ENCODE measurements at regions not wholly inside any gene's neighbourhood (a gene's known extent, or its start where the extent isn't known, plus 50 kb on each side); places are given as distances from the start of the nearest gene placed in this dataset.

- H3K36me3 ChIP-seq, result no peaks in the 10 kb centered on the region
- WGBS, 2 donors, result 55 to 69% methylated on average over 1 of the region's 1 CpG
- DNase-seq, result no peak
- H3K27me3 ChIP-seq, result no peaks in the 10 kb centered on the region
- intact Hi-C loops (cut with DNase I), result no loop called here
- H3K4me3 ChIP-seq (replicated peaks in 1 of 3), result no peak overlapping the region
- H3K9me3 ChIP-seq, result no peaks in the 10 kb centered on the region
- H3K27ac ChIP-seq, result no peak overlapping the region
- H3K4me1 ChIP-seq, result no peaks in the 10 kb centered on the region
- no peak for TF ChIP-seq POLR2A (IDR thresholded peaks at IDR 0.05)
- no peak for TF ChIP-seq CTCF (IDR thresholded peaks at IDR 0.05)
Observed at GRCh38 chr1:222242492-222242891, 305.4 kb downstream of the HHIPL2 start.

DNA sequence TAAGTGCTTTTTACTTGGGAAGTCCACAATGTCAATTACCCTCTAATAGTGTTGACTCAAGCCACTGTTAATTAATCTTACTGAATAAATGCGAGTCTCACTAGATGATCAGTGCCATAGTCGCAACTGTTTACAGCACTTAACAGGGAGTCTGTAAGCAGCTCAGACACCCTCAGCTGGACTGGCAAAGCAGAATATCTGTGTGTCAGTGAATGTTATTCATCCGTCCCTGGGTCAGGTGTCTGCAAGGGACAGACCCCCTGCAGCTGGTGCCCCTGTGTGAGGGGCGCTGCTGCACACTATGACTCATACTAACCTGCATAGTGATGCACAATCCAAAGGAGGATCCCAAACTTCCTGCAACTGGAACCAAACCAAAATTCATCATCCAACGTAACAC, 306.5 kb downstream of the HHIPL2 start:
- no peaks in the 10 kb centered on the region for H3K36me3 ChIP-seq
- intact Hi-C loops (cut with DNase I), result no loop called here

DNA sequence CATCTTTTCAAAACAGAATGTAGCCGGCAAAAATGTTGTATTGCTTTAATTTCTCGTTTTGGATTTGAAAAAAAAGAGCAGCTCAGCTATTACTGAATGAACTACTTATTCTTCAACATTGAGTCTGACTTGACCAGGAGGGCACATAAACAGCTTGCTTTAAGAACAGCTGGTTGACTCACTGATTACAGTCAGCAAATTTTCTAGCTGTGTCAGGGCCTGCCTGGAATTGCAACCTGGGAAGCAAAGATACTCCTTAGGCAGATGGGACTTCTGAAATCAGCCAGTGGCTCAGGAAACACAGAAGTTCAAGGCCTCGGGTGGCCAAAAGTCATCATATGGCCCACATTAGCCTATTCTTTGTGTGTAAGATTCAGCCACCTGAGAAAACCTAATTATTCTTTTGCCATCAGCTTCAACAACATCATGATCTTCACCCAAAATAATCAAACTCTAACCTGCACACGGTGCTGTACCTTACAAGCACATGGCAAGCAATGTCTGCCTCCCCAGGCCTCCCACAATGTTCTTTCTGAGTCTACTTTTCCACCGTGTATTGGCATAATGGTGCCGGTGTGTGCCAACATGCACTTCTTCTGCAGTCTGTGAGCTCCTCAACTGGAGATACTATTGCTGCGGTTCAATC, 307.2 kb downstream of the HHIPL2 start:
- intact Hi-C loops (cut with DNase I), result no loop called here
- Histone ChIP-seq H3K27me3 (no peaks in the 10 kb centered on the region), H3K4me1 (no peaks in the 10 kb centered on the region), H3K4me3 (replicated peaks in 1 of 3) (no peak overlapping the region), H3K9me3 (no peaks in the 10 kb centered on the region), H3K27ac (no peak overlapping the region), H3K36me3 (no peaks in the 10 kb centered on the region)
- no peak for DNase-seq
- no peak for TF ChIP-seq POLR2A (IDR thresholded peaks at IDR 0.05)
- no peak for TF ChIP-seq CTCF (IDR thresholded peaks at IDR 0.05)
- 83 to 88% methylated on average over 7 of the region's 7 CpGs for WGBS, 2 donors

More for the DNA sequence above, 306.5 kb downstream of the HHIPL2 start:
- Histone ChIP-seq H3K27me3 (no peaks in the 10 kb centered on the region), H3K27ac (no peak overlapping the region), H3K4me3 (replicated peaks in 1 of 3) (no peak overlapping the region), H3K9me3 (no peaks in the 10 kb centered on the region), H3K4me1 (no peaks in the 10 kb centered on the region)
- WGBS, 2 donors, result 72 to 83% methylated on average over 5 of the region's 5 CpGs
- TF ChIP-seq POLR2A (IDR thresholded peaks at IDR 0.05) (no peak), CTCF (IDR thresholded peaks at IDR 0.05) (no peak)
- no peak for DNase-seq

DNA sequence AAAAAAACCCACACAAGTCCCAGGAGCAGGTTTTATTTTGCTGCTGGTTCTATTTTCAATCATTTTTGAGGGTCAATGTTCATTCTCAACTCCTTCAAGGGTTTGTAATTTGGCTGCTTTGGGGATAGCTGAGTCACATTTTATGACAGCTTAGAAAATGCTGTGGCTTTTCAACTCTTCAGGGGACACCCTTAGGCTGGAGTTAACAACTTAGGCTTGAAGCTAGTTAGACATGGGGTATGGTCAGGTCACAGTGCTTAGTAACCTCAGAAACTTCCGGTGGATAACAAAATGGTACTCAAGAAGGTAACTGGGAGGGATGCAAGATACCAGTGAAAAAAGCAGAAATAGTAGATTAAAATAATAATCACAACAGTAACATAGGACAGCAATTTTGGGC, 308.8 kb downstream of the HHIPL2 start:
- no peaks in the 10 kb centered on the region for H3K9me3 ChIP-seq
- H3K4me3 ChIP-seq (replicated peaks in 1 of 3), result no peak overlapping the region
- WGBS, 2 donors, result 93 to 95% methylated on average over 1 of the region's 1 CpG
- no peak for DNase-seq
- H3K27ac ChIP-seq, result no peak overlapping the region
- intact Hi-C loops (cut with DNase I), result no loop called here
- no peaks in the 10 kb centered on the region for H3K27me3 ChIP-seq
- no peaks in the 10 kb centered on the region for H3K4me1 ChIP-seq
- TF ChIP-seq CTCF (IDR thresholded peaks at IDR 0.05) (no peak), POLR2A (IDR thresholded peaks at IDR 0.05) (no peak)
- no peaks in the 10 kb centered on the region for H3K36me3 ChIP-seq

DNA sequence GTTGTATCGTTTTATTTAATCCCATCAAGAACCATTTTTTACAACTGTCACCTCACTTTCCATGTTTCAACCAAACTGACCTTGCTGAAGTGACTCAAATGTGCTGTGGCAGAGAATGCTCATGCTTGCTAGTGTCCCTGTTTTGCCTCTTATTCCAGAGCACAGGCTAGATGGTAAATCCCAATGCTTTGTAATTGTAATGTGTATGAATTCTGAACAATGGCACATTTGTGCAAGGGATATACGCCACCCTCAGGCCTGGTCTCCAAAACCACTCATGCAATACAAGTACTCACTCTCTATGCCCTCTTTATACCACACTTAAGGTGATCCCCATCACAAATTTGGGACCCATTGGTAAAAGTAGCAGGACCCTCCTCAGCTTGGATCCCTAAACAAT, 313.6 kb downstream of the HHIPL2 start:
- Histone ChIP-seq H3K36me3 (no peaks in the 10 kb centered on the region), H3K4me1 (no peaks in the 10 kb centered on the region), H3K4me3 (replicated peaks in 1 of 3) (no peak overlapping the region), H3K27ac (no peak overlapping the region), H3K9me3 (no peaks in the 10 kb centered on the region), H3K27me3 (no peaks in the 10 kb centered on the region)
- TF ChIP-seq CTCF (IDR thresholded peaks at IDR 0.05) (no peak), POLR2A (IDR thresholded peaks at IDR 0.05) (no peak)
- WGBS, 2 donors, result 84 to 90% methylated on average over 2 of the region's 2 CpGs
- no peak for DNase-seq
- intact Hi-C loops (cut with DNase I), result no loop called here
